Trophoblast cell (in vitro differentiated cells and primary cell): ENCODE measurements at regions not wholly inside any gene's neighbourhood (a gene's known extent, or its start where the extent isn't known, plus 50 kb on each side); places are given as distances from the start of the nearest gene placed in this dataset.
"Not testable (repeated sequence)": the region's sequence is repeated elsewhere in the genome, so short reads cannot be mapped to it uniquely, and the experiment has no call there.

Source experiments
- DNase-seq, 2 donors: peaks; one replicate each; pipeline ENCODE4 v3.0.0-alpha.2; 2016
- H2AFZ ChIP-seq: 2 replicates; pipeline ENCODE4 v1.6.1; 2013; ENCODE audit warnings: low read length, moderate library complexity, mild to moderate bottlenecking; ENCODE audit not compliant: insufficient read depth, poor library complexity
- H2AK5ac ChIP-seq: 2 replicates; pipeline ENCODE4 v1.6.1; 2013; ENCODE audit warnings: mild to moderate bottlenecking, low read length
- H2BK120ac ChIP-seq: 2 replicates; pipeline ENCODE4 v1.6.1; 2013; ENCODE audit warnings: low read length, mild to moderate bottlenecking, moderate library complexity; ENCODE audit not compliant: insufficient read depth, poor library complexity
- H2BK12ac ChIP-seq: 2 replicates; pipeline ENCODE4 v1.6.1; 2013; ENCODE audit warnings: mild to moderate bottlenecking, low read length, moderate library complexity
- H2BK5ac ChIP-seq: 2 replicates; pipeline ENCODE4 v1.6.1; 2013; ENCODE audit warnings: low read length, low read depth, moderate library complexity, mild to moderate bottlenecking; ENCODE audit not compliant: poor library complexity
- H3K14ac ChIP-seq: 2 replicates; pipeline ENCODE4 v1.6.1; 2013; ENCODE audit warnings: mild to moderate bottlenecking, low read length
- H3K18ac ChIP-seq: 2 replicates; pipeline ENCODE4 v1.6.1; 2013; ENCODE audit warnings: mild to moderate bottlenecking, low read length
- H3K23ac ChIP-seq: 2 replicates; pipeline ENCODE4 v1.6.1; 2013; ENCODE audit warnings: low read length
- H3K27ac ChIP-seq: 2 replicates; pipeline ENCODE4 v1.5.1; 2013; ENCODE audit warnings: low read depth, mild to moderate bottlenecking, inconsistent platforms, low read length, moderate library complexity
- H3K27me3 ChIP-seq: 2 replicates; pipeline ENCODE4 v1.6.1; 2013; ENCODE audit warnings: inconsistent platforms, mild to moderate bottlenecking, low read length, moderate library complexity; ENCODE audit not compliant: insufficient read depth
- H3K36me3 ChIP-seq, 2 experiments: 1 replicate in 1 of 2; 2 replicates in 1 of 2; pipeline ENCODE4 v1.6.1; 2013; ENCODE audit warnings: low read length in 2 of 2, mild to moderate bottlenecking in 2 of 2, moderate library complexity in 1 of 2; ENCODE audit not compliant: insufficient read depth in 2 of 2, control insufficient read depth in 1 of 2
- H3K4ac ChIP-seq: 2 replicates; pipeline ENCODE4 v1.6.1; 2013; ENCODE audit warnings: low read depth, mild to moderate bottlenecking, low read length, moderate library complexity
- H3K4me1 ChIP-seq, 2 experiments: 1 replicate in 1 of 2; 2 replicates in 1 of 2; pipeline ENCODE4 v1.6.1; 2013; ENCODE audit warnings: low read length in 2 of 2, mild to moderate bottlenecking in 2 of 2, moderate library complexity in 1 of 2; ENCODE audit not compliant: insufficient read depth in 2 of 2, control insufficient read depth in 1 of 2
- H3K4me2 ChIP-seq: 2 replicates; pipeline ENCODE4 v1.6.1; 2013; ENCODE audit warnings: inconsistent platforms, mild to moderate bottlenecking, low read length, moderate library complexity
- H3K4me3 ChIP-seq: 2 replicates; pipeline ENCODE4 v1.5.1; 2013; ENCODE audit warnings: mild to moderate bottlenecking, low read depth, low read length, inconsistent platforms
- H3K79me1 ChIP-seq: one replicate; pipeline ENCODE4 v1.6.1; 2013; ENCODE audit warnings: low read length
- H3K79me2 ChIP-seq: 2 replicates; pipeline ENCODE4 v1.6.1; 2013; ENCODE audit warnings: low read length, mild to moderate bottlenecking; ENCODE audit not compliant: control insufficient read depth, insufficient read depth, poor library complexity
- H3K9ac ChIP-seq: 2 replicates; pipeline ENCODE4 v1.6.1; 2013; ENCODE audit warnings: mild to moderate bottlenecking, low read length
- H3K9me3 ChIP-seq: 2 replicates; pipeline ENCODE4 v1.6.1; 2013; ENCODE audit warnings: low read depth, mild to moderate bottlenecking, control low read depth, inconsistent platforms, low read length; ENCODE audit not compliant: insufficient read depth
- H4K12ac ChIP-seq: 2 replicates; pipeline ENCODE4 v1.6.1; 2013; ENCODE audit warnings: low read depth, mild to moderate bottlenecking, low read length, moderate library complexity
- H4K8ac ChIP-seq: 2 replicates; pipeline ENCODE4 v1.6.1; 2013; ENCODE audit warnings: low read depth, mild to moderate bottlenecking, low read length, moderate library complexity
- H4K91ac ChIP-seq: one replicate; pipeline ENCODE4 v1.6.1; 2013; ENCODE audit warnings: low read depth, mild to moderate bottlenecking, low read length, moderate library complexity
- WGBS: extraction: QIAGEN DNeasy Blood & Tissue Kit; methylation state at CpG from one replicate; pipeline ENCODE4 v1.1.7; 2013; ENCODE audit warnings: missing lambda C conversion rate; ENCODE audit not compliant: insufficient read length, insufficient coverage; ENCODE audit errors: extremely low coverage; 5-methylcytosine and 5-hydroxymethylcytosine counted together

DNA sequence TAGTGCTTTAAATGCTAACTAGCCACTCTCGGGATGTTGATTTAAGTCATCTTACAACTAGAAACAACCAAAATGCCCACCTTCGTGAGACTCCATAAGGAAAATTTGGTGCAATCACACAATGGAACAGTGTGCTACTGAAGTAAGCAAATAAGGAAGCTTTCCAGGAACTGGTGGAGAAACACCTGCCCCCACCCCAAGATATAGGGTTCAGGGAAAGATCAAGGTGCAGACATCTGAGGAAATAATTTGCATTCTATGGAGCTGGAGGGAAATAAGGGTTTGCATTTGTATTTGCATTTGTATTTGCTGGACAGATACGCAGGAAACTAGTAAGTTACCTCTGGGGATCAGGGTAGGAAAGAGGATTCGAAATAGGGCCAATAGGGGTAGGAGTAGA is 90.9 kb downstream of the ACAA2 start:
- H2AK5ac ChIP-seq: no peak overlapping the region
- DNase-seq: no peak
- H2BK120ac ChIP-seq: no peak overlapping the region
- H4K91ac ChIP-seq: no peak overlapping the region
- WGBS: no CpG with 5 or more reads among the region's 4 CpGs
- no peak overlapping the region for H4K12ac ChIP-seq
- no peak overlapping the region for H4K8ac ChIP-seq
- H3K27ac ChIP-seq: no peak overlapping the region
- H3K9ac ChIP-seq: no peak overlapping the region
- H3K79me1 ChIP-seq: peaks cover 12% of the 10 kb centered on the region
- H3K4me1 ChIP-seq: peaks cover 7 to 18% of the 10 kb centered on the region in 2 experiments
- no peak overlapping the region for H3K4ac ChIP-seq
- no peaks in the 10 kb centered on the region for H3K79me2 ChIP-seq
- H2BK12ac ChIP-seq: no peak overlapping the region
- H2BK5ac ChIP-seq: no peak overlapping the region
- no peak overlapping the region for H3K4me2 ChIP-seq
- H3K9me3 ChIP-seq: no peaks in the 10 kb centered on the region
- H3K36me3 ChIP-seq: no peaks in the 10 kb centered on the region
- H3K27me3 ChIP-seq: no peaks in the 10 kb centered on the region
- no peak overlapping the region for H3K18ac ChIP-seq
- no peak overlapping the region for H2AFZ ChIP-seq
- H3K14ac ChIP-seq: no peak overlapping the region
- no peak overlapping the region for H3K23ac ChIP-seq
- no peak overlapping the region for H3K4me3 ChIP-seq

DNA sequence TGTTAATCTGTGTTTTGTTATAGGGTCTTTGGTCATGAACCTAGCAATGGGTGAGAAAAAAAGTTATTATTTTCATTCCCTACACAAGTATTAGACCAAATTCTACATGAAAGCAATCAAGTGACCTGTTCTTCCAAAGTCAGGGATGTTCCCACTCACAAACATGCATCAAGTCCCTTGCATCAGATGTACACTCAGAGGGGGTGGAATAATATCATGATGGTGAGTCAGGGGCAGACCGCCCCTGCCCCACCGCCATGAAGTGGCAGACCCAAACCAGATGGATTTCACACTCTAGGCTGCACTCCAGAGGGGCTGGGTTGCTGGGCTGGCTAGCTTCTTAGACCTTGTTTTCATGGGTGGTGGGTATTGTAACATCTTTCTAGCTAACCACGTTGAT is 91.4 kb downstream of the ACAA2 start:
- Histone ChIP-seq H3K18ac (no peak overlapping the region), H3K36me3 (no peaks in the 10 kb centered on the region), H2AFZ (no peak overlapping the region), H4K91ac (no peak overlapping the region), H4K8ac (no peak overlapping the region), H3K79me2 (no peaks in the 10 kb centered on the region), H2BK5ac (no peak overlapping the region), H4K12ac (no peak overlapping the region), H3K4ac (no peak overlapping the region), H3K4me1 (peaks cover 7 to 18% of the 10 kb centered on the region in 2 experiments), H3K4me2 (no peak overlapping the region), H2BK120ac (no peak overlapping the region), H3K23ac (no peak overlapping the region), H2BK12ac (no peak overlapping the region), H3K14ac (no peak overlapping the region), H3K27me3 (no peaks in the 10 kb centered on the region), H3K27ac (no peak overlapping the region), H3K9ac (no peak overlapping the region), H3K4me3 (no peak overlapping the region), H3K9me3 (no peaks in the 10 kb centered on the region), H2AK5ac (no peak overlapping the region), H3K79me1 (peaks cover 10% of the 10 kb centered on the region)
- no peak for DNase-seq
- no CpG with 5 or more reads among the region's 3 CpGs for WGBS

DNA sequence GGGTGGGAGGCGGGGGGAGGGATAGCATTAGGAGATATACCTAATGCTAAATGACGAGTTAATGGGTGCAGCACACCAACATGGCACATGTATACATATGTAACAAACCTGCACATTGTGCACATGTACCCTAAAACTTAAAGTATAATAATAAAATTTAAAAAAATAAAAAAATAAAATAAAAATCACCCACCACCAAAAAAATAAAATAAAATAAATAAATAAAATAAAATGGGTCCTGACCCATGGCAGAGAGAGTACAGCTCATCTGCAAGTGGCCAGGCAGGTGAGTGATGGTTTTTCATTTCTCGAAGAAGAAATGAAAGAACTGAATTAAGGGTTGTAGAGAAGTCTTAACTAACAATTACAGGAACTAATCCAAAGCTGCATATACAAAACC is 92.4 kb downstream of the ACAA2 start:
- not testable (repeated sequence) for H4K12ac ChIP-seq, H3K27ac ChIP-seq, H4K91ac ChIP-seq, H3K79me1 ChIP-seq, H3K79me2 ChIP-seq, DNase-seq, H2BK120ac ChIP-seq, H3K36me3 ChIP-seq, H3K23ac ChIP-seq, H3K18ac ChIP-seq, H3K4me3 ChIP-seq, H3K9me3 ChIP-seq, H2BK12ac ChIP-seq, H3K14ac ChIP-seq, H2AK5ac ChIP-seq, H3K27me3 ChIP-seq, H3K4me2 ChIP-seq, H4K8ac ChIP-seq, H3K4ac ChIP-seq, H2BK5ac ChIP-seq, H3K9ac ChIP-seq, H2AFZ ChIP-seq
- WGBS: no CpG with 5 or more reads among the region's 3 CpGs
- peaks cover 0 to 10% of the 10 kb centered on the region in 2 experiments for H3K4me1 ChIP-seq

DNA sequence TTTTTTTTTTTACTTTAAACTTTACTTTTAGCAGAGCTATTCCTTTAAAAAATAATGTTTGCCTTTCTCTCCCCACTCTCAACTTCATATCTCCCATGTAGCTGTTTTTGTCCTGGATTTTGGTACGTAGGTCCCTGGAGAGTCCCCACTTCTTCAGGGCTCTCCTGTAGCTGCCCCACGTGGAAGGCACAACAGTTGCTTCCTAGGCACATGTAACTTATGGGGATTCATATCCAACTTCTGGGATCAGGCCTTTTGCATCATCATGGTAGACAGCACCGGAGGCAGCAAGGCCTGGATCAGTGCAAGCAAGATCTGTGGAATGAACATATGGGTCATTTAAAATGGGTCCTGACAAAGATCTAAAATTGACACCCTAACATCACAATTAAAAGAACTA is 95.7 kb downstream of the ACAA2 start:
- Histone ChIP-seq H3K27ac (no peak overlapping the region), H3K4me2 (no peak overlapping the region), H3K27me3 (no peaks in the 10 kb centered on the region), H2BK120ac (no peak overlapping the region), H2BK5ac (no peak overlapping the region), H3K9me3 (no peaks in the 10 kb centered on the region), H3K79me1 (no peaks in the 10 kb centered on the region), H3K4me1 (no peaks in the 10 kb centered on the region), H2AK5ac (no peak overlapping the region), H3K14ac (no peak overlapping the region), H3K18ac (no peak overlapping the region), H3K4ac (no peak overlapping the region), H2AFZ (no peak overlapping the region), H3K23ac (no peak overlapping the region), H3K36me3 (no peaks in the 10 kb centered on the region), H4K12ac (no peak overlapping the region), H4K91ac (no peak overlapping the region), H3K79me2 (no peaks in the 10 kb centered on the region), H3K4me3 (no peak overlapping the region), H3K9ac (no peak overlapping the region), H4K8ac (no peak overlapping the region), H2BK12ac (no peak overlapping the region)
- WGBS: no CpG with 5 or more reads among the region's 3 CpGs
- DNase-seq: no peak
